ENCODE measurements at regions not wholly inside any gene's neighbourhood (a gene's known extent, or its start where the extent isn't known, plus 50 kb on each side); places are given as distances from the start of the nearest gene placed in this dataset.

GRCh38 chr20:56897318-56897957, 268.3 kb downstream of the TFAP2C start:
- CTCF ChIA-PET: no interaction called here
- Mint-ChIP-seq H3K36me3 (ENCODE audit: insufficient read depth, unreplicated experiment) (no peaks in the 10 kb centered on the region), H3K4me3 (ENCODE audit: low read depth, unreplicated experiment) (no peak overlapping the region), H3K9me3 (ENCODE audit: low read depth, unreplicated experiment) (peaks cover 2% of the 10 kb centered on the region), H3K4me1 (ENCODE audit: low read depth, unreplicated experiment) (no peaks in the 10 kb centered on the region), H3K27ac (ENCODE audit: unreplicated experiment) (no peak overlapping the region), H3K27me3 (ENCODE audit: unreplicated experiment) (peaks cover 83% of the 10 kb centered on the region)
- intact Hi-C loops (cut with micrococcal nuclease; ENCODE audit: unreplicated experiment): no loop called here
- BruUV-seq (replicated peaks): no TSS peak
- DNase-seq: no peak
- TF ChIP-seq CTCF (IDR thresholded peaks at IDR 0.05; ENCODE audit: unreplicated experiment): no peak

GRCh38 chr20:56897958-56898349, 268.8 kb downstream of the TFAP2C start:
- no peak overlapping the region for H3K4me3 Mint-ChIP-seq (ENCODE audit: low read depth, unreplicated experiment)
- BruUV-seq (replicated peaks): no TSS peak
- no peaks in the 10 kb centered on the region for H3K4me1 Mint-ChIP-seq (ENCODE audit: low read depth, unreplicated experiment)
- H3K9me3 Mint-ChIP-seq (ENCODE audit: low read depth, unreplicated experiment): peaks cover 2% of the 10 kb centered on the region
- H3K27me3 Mint-ChIP-seq (ENCODE audit: unreplicated experiment): peaks cover 78% of the 10 kb centered on the region
- CTCF ChIA-PET: no interaction called here
- intact Hi-C loops (cut with micrococcal nuclease; ENCODE audit: unreplicated experiment): no loop called here
- no peak for DNase-seq
- H3K27ac Mint-ChIP-seq (ENCODE audit: unreplicated experiment): no peak overlapping the region
- no peak for TF ChIP-seq CTCF (IDR thresholded peaks at IDR 0.05; ENCODE audit: unreplicated experiment)
- H3K36me3 Mint-ChIP-seq (ENCODE audit: insufficient read depth, unreplicated experiment): no peaks in the 10 kb centered on the region

GRCh38 chr20:56899506-56899905, 270.4 kb downstream of the TFAP2C start:
- Mint-ChIP-seq H3K27me3 (ENCODE audit: unreplicated experiment) (peaks cover 64% of the 10 kb centered on the region), H3K4me1 (ENCODE audit: low read depth, unreplicated experiment) (no peaks in the 10 kb centered on the region), H3K27ac (ENCODE audit: unreplicated experiment) (no peak overlapping the region), H3K9me3 (ENCODE audit: low read depth, unreplicated experiment) (peaks cover 2% of the 10 kb centered on the region), H3K36me3 (ENCODE audit: insufficient read depth, unreplicated experiment) (no peaks in the 10 kb centered on the region), H3K4me3 (ENCODE audit: low read depth, unreplicated experiment) (no peak overlapping the region)
- CTCF ChIA-PET: no interaction called here
- intact Hi-C loops (cut with micrococcal nuclease; ENCODE audit: unreplicated experiment): no loop called here
- no peak for DNase-seq
- no peak for TF ChIP-seq CTCF (IDR thresholded peaks at IDR 0.05; ENCODE audit: unreplicated experiment)
- BruUV-seq (replicated peaks): no TSS peak

GRCh38 chr20:56900252-56900651, 271.1 kb downstream of the TFAP2C start:
- intact Hi-C loops (cut with micrococcal nuclease; ENCODE audit: unreplicated experiment): no loop called here
- TF ChIP-seq CTCF (IDR thresholded peaks at IDR 0.05; ENCODE audit: unreplicated experiment): no peak
- no peak overlapping the region for H3K4me3 Mint-ChIP-seq (ENCODE audit: low read depth, unreplicated experiment)
- DNase-seq: no peak
- peaks cover 2% of the 10 kb centered on the region for H3K9me3 Mint-ChIP-seq (ENCODE audit: low read depth, unreplicated experiment)
- BruUV-seq (replicated peaks): no TSS peak
- H3K4me1 Mint-ChIP-seq (ENCODE audit: low read depth, unreplicated experiment): no peaks in the 10 kb centered on the region
- H3K36me3 Mint-ChIP-seq (ENCODE audit: insufficient read depth, unreplicated experiment): no peaks in the 10 kb centered on the region
- H3K27ac Mint-ChIP-seq (ENCODE audit: unreplicated experiment): no peak overlapping the region
- peaks cover 64% of the 10 kb centered on the region for H3K27me3 Mint-ChIP-seq (ENCODE audit: unreplicated experiment)
- CTCF ChIA-PET: no interaction called here
